IMR-90 (cell line): ENCODE measurements at regions not wholly inside any gene's neighbourhood (a gene's known extent, or its start where the extent isn't known, plus 50 kb on each side); places are given as distances from the start of the nearest gene placed in this dataset.

ENCODE experiments used
- ATAC-seq: fragments of 200-7000 bp; cut with Tn5 transposase; 2 replicates; pipeline ENCODE4 v1.9.1; 2020; ENCODE audit warnings: low read depth, mild to moderate bottlenecking, moderate library complexity
- BruUV-seq: library from RNA; stranded (reverse); fragments of 400-500 nt; replicated peaks from 2 replicates; lab custom pipeline; 2021; lab: Mats Ljungman, UMichigan
- CTCF ChIA-PET: fragments of 300-600 bp; formaldehyde crosslinking; extraction: SDS; loops from one replicate; lab custom pipeline; 2021; ENCODE audit warnings: antibody characterized with exemption; lab: Yijun Ruan, JAX
- POLR2A ChIA-PET: fragments of 300-600 bp; sonication (Branson Sonifier 250); formaldehyde crosslinking; loops from one replicate; lab custom pipeline; 2022; ENCODE audit warnings: antibody characterized with exemption; ENCODE audit not compliant: unreplicated experiment; lab: Charles Lee
- DNase-seq: peaks from one replicate; pipeline ENCODE4 v3.0.0; 2013
- H2AFZ ChIP-seq: replicated peaks from 2 replicates; pipeline ENCODE3; 2013; ENCODE audit warnings: low read length, mild to moderate bottlenecking; ENCODE audit not compliant: poor library complexity
- H2AK5ac ChIP-seq: 2 replicates; pipeline ENCODE4 v1.6.1; 2013; ENCODE audit warnings: low read depth, low read length, inconsistent platforms
- H2AK9ac ChIP-seq: replicated peaks from 2 replicates; pipeline ENCODE3; 2013; ENCODE audit warnings: mild to moderate bottlenecking, low read depth, low read length, moderate library complexity; ENCODE audit not compliant: poor library complexity
- H2BK120ac ChIP-seq: 2 replicates; pipeline ENCODE4 v1.6.1; 2013; ENCODE audit warnings: low read depth, low read length, inconsistent platforms
- H2BK15ac ChIP-seq: 3 replicates; pipeline ENCODE4 v1.6.1; 2013; ENCODE audit warnings: low read depth, low read length, inconsistent platforms
- H2BK20ac ChIP-seq: 2 replicates; pipeline ENCODE4 v1.6.1; 2013; ENCODE audit warnings: low read depth, mild to moderate bottlenecking, inconsistent platforms, low read length, moderate library complexity
- H2BK5ac ChIP-seq: 2 replicates; pipeline ENCODE4 v1.6.1; 2013; ENCODE audit warnings: mild to moderate bottlenecking, low read depth, low read length, inconsistent platforms; ENCODE audit not compliant: poor library complexity, severe bottlenecking
- H3K14ac ChIP-seq: replicated peaks from 2 replicates; pipeline ENCODE4 v1.6.1; 2013; ENCODE audit warnings: low read depth, low read length, inconsistent platforms
- H3K18ac ChIP-seq: 2 replicates; pipeline ENCODE4 v1.6.1; 2013; ENCODE audit warnings: low read depth, low read length, control low read depth
- H3K23ac ChIP-seq: 2 replicates; pipeline ENCODE4 v1.6.1; 2013; ENCODE audit warnings: low read depth, low read length, inconsistent platforms
- H3K27ac ChIP-seq: 2 replicates; pipeline ENCODE4 v1.5.1; 2013; ENCODE audit warnings: mild to moderate bottlenecking, control low read depth, low read length; ENCODE audit not compliant: insufficient read depth
- H3K27me3 ChIP-seq: 2 replicates; pipeline ENCODE4 v1.6.1; 2013; ENCODE audit warnings: low read length; ENCODE audit not compliant: control insufficient read depth, insufficient read depth
- H3K36me3 ChIP-seq: 2 replicates; pipeline ENCODE4 v1.6.1; 2013; ENCODE audit warnings: low read length, mixed read lengths; ENCODE audit not compliant: control insufficient read depth, insufficient read depth
- H3K4ac ChIP-seq: 2 replicates; pipeline ENCODE4 v1.6.1; 2013; ENCODE audit warnings: low read depth, low read length, inconsistent platforms
- H3K4me1 ChIP-seq: 2 replicates; pipeline ENCODE4 v1.6.1; 2013; ENCODE audit warnings: low read length, mixed read lengths; ENCODE audit not compliant: control insufficient read depth, insufficient read depth
- H3K4me2 ChIP-seq: 2 replicates; pipeline ENCODE4 v1.6.1; 2013; ENCODE audit warnings: low read depth, mild to moderate bottlenecking, control low read depth, low read length, moderate library complexity
- H3K4me3 ChIP-seq: 2 replicates; pipeline ENCODE4 v1.5.1; 2013; ENCODE audit warnings: low read depth, mild to moderate bottlenecking, control low read depth, low read length, moderate library complexity; ENCODE audit not compliant: insufficient read depth
- H3K56ac ChIP-seq: 2 replicates; pipeline ENCODE4 v1.6.1; 2013; ENCODE audit warnings: low read length, inconsistent platforms; ENCODE audit not compliant: insufficient read depth; ENCODE audit errors: extremely low read depth
- H3K79me1 ChIP-seq, 2 experiments: 2 replicates each; pipeline ENCODE4 v1.6.1; 2013; ENCODE audit warnings: low read length in 2 of 2, inconsistent platforms in 1 of 2, low read depth in 1 of 2
- H3K9ac ChIP-seq: 2 replicates; pipeline ENCODE4 v1.6.1; 2013; ENCODE audit warnings: low read depth, low read length, control low read depth
- H3K9me1 ChIP-seq: 2 replicates; pipeline ENCODE4 v1.6.1; 2013; ENCODE audit warnings: low read length, inconsistent platforms; ENCODE audit not compliant: insufficient read depth
- H3K9me3 ChIP-seq: 2 replicates; pipeline ENCODE4 v1.6.1; 2013; ENCODE audit warnings: low read length; ENCODE audit not compliant: control insufficient read depth, insufficient read depth
- H4K20me1 ChIP-seq: 2 replicates; pipeline ENCODE4 v1.6.1; 2013; ENCODE audit warnings: low read length, inconsistent platforms; ENCODE audit not compliant: insufficient read depth
- H4K5ac ChIP-seq: 2 replicates; pipeline ENCODE4 v1.6.1; 2013; ENCODE audit warnings: mild to moderate bottlenecking, low read depth, low read length, control low read depth
- H4K8ac ChIP-seq, 2 experiments: 2 replicates each; pipeline ENCODE4 v1.6.1; 2013; ENCODE audit warnings: low read depth in 2 of 2, low read length in 2 of 2, control low read depth in 1 of 2, inconsistent platforms in 1 of 2
- H4K91ac ChIP-seq: 2 replicates; pipeline ENCODE4 v1.6.1; 2013; ENCODE audit warnings: low read depth, low read length, inconsistent platforms; ENCODE audit not compliant: insufficient read depth
- CEBPB ChIP-seq: IDR thresholded peaks from 2 replicates; pipeline ENCODE4 v1.6.1; 2012; ENCODE audit warnings: low read depth, low read length, improper control_type of control experiment
- NFE2L2 ChIP-seq: fragments of 150-350 bp; IDR thresholded peaks from 2 replicates; pipeline ENCODE4 v1.6.1; 2016; ENCODE audit warnings: low read depth, mild to moderate bottlenecking, low read length
- RCOR1 ChIP-seq: IDR thresholded peaks from 2 replicates; pipeline ENCODE4 v1.6.1; 2012; ENCODE audit warnings: mild to moderate bottlenecking, low read length, improper control_type of control experiment; ENCODE audit not compliant: insufficient replicate concordance
- USF2 ChIP-seq: fragments of 150-350 bp; IDR thresholded peaks from 2 replicates; pipeline ENCODE4 v1.6.1; 2017; ENCODE audit warnings: mild to moderate bottlenecking, antibody characterized with exemption, low read length, low read depth
- WGBS, 2 experiments: methylation state at CpG; one replicate each; pipeline versions ENCODE4 v1.1.5 to v1.1.7; 2013; ENCODE audit warnings: missing lambda C conversion rate in 2 of 2; ENCODE audit not compliant: insufficient read length in 1 of 2; ENCODE audit errors: extremely low coverage in 2 of 2; 5-methylcytosine and 5-hydroxymethylcytosine counted together
- dilution Hi-C: fragments of 300-500 bp; cut with HindIII; formaldehyde crosslinking; loops from one replicate; pipeline ENCODE4 v1.14.3; 2018; ENCODE audit warnings: low sequenced_read_pairs; ENCODE audit not compliant: unreplicated experiment
- in situ Hi-C: fragments of 300-500 bp; cut with MboI; formaldehyde crosslinking; loops from 3 replicates; pipeline ENCODE4 v1.14.3; 2019; ENCODE audit warnings: low sequenced_read_pairs, inconsistent platforms, mixed read lengths
- intact Hi-C: fragments of 100-400 bp; cut with micrococcal nuclease; formaldehyde crosslinking; loops from 2 replicates; pipeline ENCODE4 v1.10.0; 2022

- Histone ChIP-seq H4K5ac (no peak overlapping the region), H3K23ac (no peak overlapping the region), H3K14ac (no peak overlapping the region), H3K9ac (no peak overlapping the region), H2BK5ac (no peak overlapping the region), H3K4ac (no peak overlapping the region), H3K4me1 (no peaks in the 10 kb centered on the region), H3K4me3 (no peak overlapping the region), H2BK120ac (no peak overlapping the region), H4K20me1 (no peaks in the 10 kb centered on the region), H4K91ac (no peak overlapping the region), H2BK20ac (no peak overlapping the region), H3K18ac (no peak overlapping the region), H3K9me3 (peaks cover 13% of the 10 kb centered on the region; the same call in 1 of the 2 replicates), H3K56ac (no peak overlapping the region), H2BK15ac (no peak overlapping the region), H3K79me1 (no peaks in the 10 kb centered on the region), H4K8ac (no peak overlapping the region), H2AK5ac (no peak overlapping the region), H3K27ac (no peak overlapping the region), H3K4me2 (no peak overlapping the region), H3K27me3 (no peaks in the 10 kb centered on the region), H2AFZ (no peak overlapping the region), H3K9me1 (no peaks in the 10 kb centered on the region), H3K36me3 (no peaks in the 10 kb centered on the region), H2AK9ac (no peak overlapping the region)
- POLR2A ChIA-PET: no interaction called here
- intact Hi-C loops: no loop called here
- dilution Hi-C loops: no loop called here
- CTCF ChIA-PET: no interaction called here
- BruUV-seq: no TSS peak
- 70% methylated on average over 3 of the region's 11 CpGs; no CpG with 5 or more reads in 1 of the 2 experiments for WGBS, 2 experiments
- DNase-seq (no peak), ATAC-seq (no peak)
- in situ Hi-C loops: no loop called here
- no peak for TF ChIP-seq RCOR1
- TF ChIP-seq USF2: no peak
- TF ChIP-seq CEBPB: no peak
- TF ChIP-seq NFE2L2: no peak
Measured at GRCh38 chr1:106619080-106619826, 437.2 kb upstream of the PRMT6 start.
